Neural cell (in vitro differentiated cells): ENCODE measurements at regions not wholly inside any gene's neighbourhood (a gene's known extent, or its start where the extent isn't known, plus 50 kb on each side); places are given as distances from the start of the nearest gene placed in this dataset.

Experiments used
- H2AFZ ChIP-seq: fragments of 200-600, 300-800 bp; sonication (generic), shearing (Covaris generic); 2 replicates; pipeline ENCODE4 v1.6.0; 2014; ENCODE audit warnings: low read depth, mild to moderate bottlenecking, antibody characterized with exemption, low read length, moderate library complexity
- H3F3A ChIP-seq: fragments of 200-600 bp; shearing (Covaris generic); 2 replicates; pipeline ENCODE4 v1.6.1; 2016; ENCODE audit warnings: mild to moderate bottlenecking, moderate library complexity, mixed read lengths, antibody characterized with exemption, low read length; ENCODE audit not compliant: insufficient read depth, poor library complexity, severe bottlenecking
- H3K27ac ChIP-seq: fragments of 200-600, 300-800 bp; sonication (generic), shearing (Covaris generic); 2 replicates; pipeline ENCODE4 v1.5.1; 2014; ENCODE audit warnings: mild to moderate bottlenecking, low read length, moderate library complexity
- H3K27me3 ChIP-seq: fragments of 300-800, 200-600 bp; sonication (generic), shearing (Covaris generic); 2 replicates; pipeline ENCODE4 v1.6.0; 2014; ENCODE audit warnings: mild to moderate bottlenecking, low read depth, low read length, moderate library complexity; ENCODE audit not compliant: insufficient read depth
- H3K36me3 ChIP-seq: fragments of 300-800, 200-600 bp; sonication (generic), shearing (Covaris generic); 2 replicates; pipeline ENCODE4 v1.5.1; 2014; ENCODE audit warnings: mild to moderate bottlenecking, antibody characterized with exemption, low read length, moderate library complexity; ENCODE audit not compliant: insufficient read depth
- H3K4me2 ChIP-seq: fragments of 300-800, 200-600 bp; sonication (generic), shearing (Covaris generic); 2 replicates; pipeline ENCODE4 v1.6.0; 2014; ENCODE audit warnings: mild to moderate bottlenecking, low read length
- H3K4me3 ChIP-seq: fragments of 300-800, 200-600 bp; sonication (generic), shearing (Covaris generic); 2 replicates; pipeline ENCODE4 v1.5.1; 2014; ENCODE audit warnings: mild to moderate bottlenecking, low read length, moderate library complexity
- H3K79me2 ChIP-seq: fragments of 200-600 bp; shearing (Covaris generic); replicated peaks from 2 replicates; pipeline ENCODE4 v1.6.0; 2014; ENCODE audit warnings: mild to moderate bottlenecking, low read length, moderate library complexity; ENCODE audit not compliant: insufficient read depth
- H3K9ac ChIP-seq: fragments of 300-800, 200-600 bp; sonication (generic), shearing (Covaris generic); 2 replicates; pipeline ENCODE4 v1.6.1; 2016; ENCODE audit warnings: mild to moderate bottlenecking, low read length, mixed read lengths
- H3K9me2 ChIP-seq: fragments of 200-600 bp; shearing (Covaris generic); 2 replicates; pipeline ENCODE4 v1.6.1; 2016; ENCODE audit warnings: mild to moderate bottlenecking, low read length, mixed read lengths; ENCODE audit not compliant: insufficient read depth
- H3K9me3 ChIP-seq: fragments of 200-600, 300-800 bp; sonication (generic), shearing (Covaris generic); 2 replicates; pipeline ENCODE4 v1.6.1; 2016; ENCODE audit warnings: mild to moderate bottlenecking, mixed run types, low read length, moderate library complexity, mixed read lengths
- H4K20me1 ChIP-seq: fragments of 200-600 bp; shearing (Covaris generic); 2 replicates; pipeline ENCODE4 v1.6.1; 2016; ENCODE audit warnings: mild to moderate bottlenecking, mixed run types; ENCODE audit not compliant: insufficient read depth
- EZH2 ChIP-seq: fragments of 200-600, 300-800 bp; shearing (Covaris generic), sonication (generic); IDR thresholded peaks from 2 replicates; pipeline ENCODE4 v1.6.1; 2014; ENCODE audit warnings: antibody characterized with exemption, low read length, borderline replicate concordance, mild to moderate bottlenecking; ENCODE audit not compliant: insufficient read depth, poor library complexity, severe bottlenecking
- MXI1 ChIP-seq: fragments of 450-650 bp; conservative IDR thresholded peaks from 2 replicates; pipeline ENCODE4 v1.6.1; 2014; ENCODE audit warnings: antibody characterized with exemption, mild to moderate bottlenecking; ENCODE audit not compliant: poor library complexity, severe bottlenecking
- POLR2AphosphoS5 ChIP-seq: IDR thresholded peaks from 2 replicates; pipeline ENCODE4 v1.6.1; 2012
- RAD21 ChIP-seq: fragments of 450-650 bp; conservative IDR thresholded peaks from 2 replicates; pipeline ENCODE4 v1.6.1; 2014; ENCODE audit warnings: antibody characterized with exemption, mild to moderate bottlenecking, moderate library complexity
- TAF1 ChIP-seq: IDR thresholded peaks from 2 replicates; pipeline ENCODE4 v1.6.1; 2012; ENCODE audit warnings: low read depth
- TF ChIP-seq, protein P1 (sequence below): IDR thresholded peaks from 2 replicates; pipeline ENCODE4 v1.6.1; 2012; ENCODE audit warnings: borderline replicate concordance
- TF ChIP-seq, protein P2 (sequence below): fragments of 450-650 bp; IDR thresholded peaks from 2 replicates; pipeline ENCODE4 v1.5.1; 2014; ENCODE audit warnings: antibody characterized with exemption, mild to moderate bottlenecking, moderate library complexity; ENCODE audit not compliant: poor library complexity, severe bottlenecking

DNA sequence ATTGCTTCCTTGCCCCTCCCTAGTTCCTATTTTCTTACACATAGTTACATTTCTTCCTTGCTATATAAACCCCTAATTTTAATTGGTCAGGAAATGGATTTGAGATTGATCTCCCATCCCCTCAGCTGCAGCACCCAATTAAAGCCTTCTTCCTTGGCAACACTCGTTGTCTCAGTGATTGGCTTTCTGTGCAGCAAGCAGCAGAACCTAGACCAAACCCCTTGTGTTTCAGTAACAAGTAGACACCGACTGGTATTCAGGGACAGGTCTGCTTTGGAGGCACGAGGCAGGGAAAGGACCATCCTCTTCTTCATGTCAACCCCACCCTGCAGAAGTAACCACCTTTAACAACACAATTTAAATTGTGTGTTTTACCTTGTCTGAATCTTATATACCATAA is 152.6 kb downstream of the RPAP3 start:
- Histone ChIP-seq H3K27ac (no peak overlapping the region), H3F3A (no peaks in the 10 kb centered on the region), H3K4me3 (no peak overlapping the region), H3K9me3 (no peaks in the 10 kb centered on the region), H3K27me3 (no peaks in the 10 kb centered on the region), H3K79me2 (no peaks in the 10 kb centered on the region), H2AFZ (no peak overlapping the region), H3K9me2 (no peaks in the 10 kb centered on the region), H4K20me1 (no peaks in the 10 kb centered on the region), H3K4me2 (no peak overlapping the region), H3K9ac (no peak overlapping the region), H3K36me3 (no peaks in the 10 kb centered on the region)
- TF ChIP-seq MXI1 (no peak), RAD21 (no peak), EZH2 (no peak), TAF1 (no peak), POLR2AphosphoS5 (no peak)
- TF ChIP-seq, protein P1, sequence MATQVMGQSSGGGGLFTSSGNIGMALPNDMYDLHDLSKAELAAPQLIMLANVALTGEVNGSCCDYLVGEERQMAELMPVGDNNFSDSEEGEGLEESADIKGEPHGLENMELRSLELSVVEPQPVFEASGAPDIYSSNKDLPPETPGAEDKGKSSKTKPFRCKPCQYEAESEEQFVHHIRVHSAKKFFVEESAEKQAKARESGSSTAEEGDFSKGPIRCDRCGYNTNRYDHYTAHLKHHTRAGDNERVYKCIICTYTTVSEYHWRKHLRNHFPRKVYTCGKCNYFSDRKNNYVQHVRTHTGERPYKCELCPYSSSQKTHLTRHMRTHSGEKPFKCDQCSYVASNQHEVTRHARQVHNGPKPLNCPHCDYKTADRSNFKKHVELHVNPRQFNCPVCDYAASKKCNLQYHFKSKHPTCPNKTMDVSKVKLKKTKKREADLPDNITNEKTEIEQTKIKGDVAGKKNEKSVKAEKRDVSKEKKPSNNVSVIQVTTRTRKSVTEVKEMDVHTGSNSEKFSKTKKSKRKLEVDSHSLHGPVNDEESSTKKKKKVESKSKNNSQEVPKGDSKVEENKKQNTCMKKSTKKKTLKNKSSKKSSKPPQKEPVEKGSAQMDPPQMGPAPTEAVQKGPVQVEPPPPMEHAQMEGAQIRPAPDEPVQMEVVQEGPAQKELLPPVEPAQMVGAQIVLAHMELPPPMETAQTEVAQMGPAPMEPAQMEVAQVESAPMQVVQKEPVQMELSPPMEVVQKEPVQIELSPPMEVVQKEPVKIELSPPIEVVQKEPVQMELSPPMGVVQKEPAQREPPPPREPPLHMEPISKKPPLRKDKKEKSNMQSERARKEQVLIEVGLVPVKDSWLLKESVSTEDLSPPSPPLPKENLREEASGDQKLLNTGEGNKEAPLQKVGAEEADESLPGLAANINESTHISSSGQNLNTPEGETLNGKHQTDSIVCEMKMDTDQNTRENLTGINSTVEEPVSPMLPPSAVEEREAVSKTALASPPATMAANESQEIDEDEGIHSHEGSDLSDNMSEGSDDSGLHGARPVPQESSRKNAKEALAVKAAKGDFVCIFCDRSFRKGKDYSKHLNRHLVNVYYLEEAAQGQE, result no peak
- TF ChIP-seq, protein P2, sequence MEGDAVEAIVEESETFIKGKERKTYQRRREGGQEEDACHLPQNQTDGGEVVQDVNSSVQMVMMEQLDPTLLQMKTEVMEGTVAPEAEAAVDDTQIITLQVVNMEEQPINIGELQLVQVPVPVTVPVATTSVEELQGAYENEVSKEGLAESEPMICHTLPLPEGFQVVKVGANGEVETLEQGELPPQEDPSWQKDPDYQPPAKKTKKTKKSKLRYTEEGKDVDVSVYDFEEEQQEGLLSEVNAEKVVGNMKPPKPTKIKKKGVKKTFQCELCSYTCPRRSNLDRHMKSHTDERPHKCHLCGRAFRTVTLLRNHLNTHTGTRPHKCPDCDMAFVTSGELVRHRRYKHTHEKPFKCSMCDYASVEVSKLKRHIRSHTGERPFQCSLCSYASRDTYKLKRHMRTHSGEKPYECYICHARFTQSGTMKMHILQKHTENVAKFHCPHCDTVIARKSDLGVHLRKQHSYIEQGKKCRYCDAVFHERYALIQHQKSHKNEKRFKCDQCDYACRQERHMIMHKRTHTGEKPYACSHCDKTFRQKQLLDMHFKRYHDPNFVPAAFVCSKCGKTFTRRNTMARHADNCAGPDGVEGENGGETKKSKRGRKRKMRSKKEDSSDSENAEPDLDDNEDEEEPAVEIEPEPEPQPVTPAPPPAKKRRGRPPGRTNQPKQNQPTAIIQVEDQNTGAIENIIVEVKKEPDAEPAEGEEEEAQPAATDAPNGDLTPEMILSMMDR, result no peak

DNA sequence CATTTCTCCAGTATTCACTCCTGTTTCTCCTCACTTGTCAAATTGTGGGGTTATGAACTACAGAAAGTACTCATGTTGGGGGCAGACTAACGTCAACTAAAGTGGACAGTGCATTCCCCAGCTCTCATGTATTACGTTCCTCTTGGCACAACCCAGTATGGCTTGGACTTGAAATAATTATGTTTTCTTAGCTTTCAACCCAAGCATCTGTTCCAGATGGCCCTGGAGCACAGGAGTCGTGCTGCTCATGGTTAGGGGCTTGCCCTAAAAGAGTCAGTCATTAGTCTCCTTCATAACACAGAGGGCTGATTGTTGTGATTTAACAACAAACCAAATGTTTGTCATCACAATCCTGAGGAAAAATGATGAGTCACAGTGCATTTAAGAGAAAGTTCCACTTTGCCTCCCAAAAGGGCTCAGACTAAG is 154.4 kb downstream of the RPAP3 start:
- H4K20me1 ChIP-seq, result no peaks in the 10 kb centered on the region
- TF ChIP-seq TAF1, result no peak
- no peak for TF ChIP-seq POLR2AphosphoS5
- TF ChIP-seq, protein P1, result no peak
- H3K27ac ChIP-seq, result no peak overlapping the region
- no peak overlapping the region for H3K9ac ChIP-seq
- H3K4me3 ChIP-seq, result no peak overlapping the region
- no peaks in the 10 kb centered on the region for H3F3A ChIP-seq
- no peak overlapping the region for H3K4me2 ChIP-seq
- H3K79me2 ChIP-seq, result no peaks in the 10 kb centered on the region
- no peaks in the 10 kb centered on the region for H3K27me3 ChIP-seq
- H3K9me3 ChIP-seq, result no peaks in the 10 kb centered on the region
- H3K36me3 ChIP-seq, result no peaks in the 10 kb centered on the region
- no peak overlapping the region for H2AFZ ChIP-seq
- no peaks in the 10 kb centered on the region for H3K9me2 ChIP-seq
